ENCODE measurements at regions not wholly inside any gene's neighbourhood (a gene's known extent, or its start where the extent isn't known, plus 50 kb on each side); places are given as distances from the start of the nearest gene placed in this dataset.

- no peak for DNase-seq
Measured at GRCh38 chr5:120016717-120017382, 387.5 kb downstream of the FAM170A start.

GRCh38 chr5:120017513-120017912, 388.2 kb downstream of the FAM170A start:
- no peak for DNase-seq

GRCh38 chr5:120035181-120035580, 405.8 kb downstream of the FAM170A start:
- no peak for DNase-seq

- no peak for DNase-seq
Measured at GRCh38 chr5:120035815-120036577, 406.6 kb downstream of the FAM170A start.

- no peak for DNase-seq
Measured at GRCh38 chr5:120037451-120037850, 408.1 kb downstream of the FAM170A start.

GRCh38 chr5:120039111-120039510, 409.8 kb downstream of the FAM170A start:
- no peak for DNase-seq

GRCh38 chr5:120043431-120043830, 414.1 kb downstream of the FAM170A start:
- no peak for DNase-seq

GRCh38 chr5:120052916-120053828, 410.9 kb upstream of the PRR16 start:
- DNase-seq = no peak

GRCh38 chr5:120053841-120054240, 410.3 kb upstream of the PRR16 start:
- no peak for DNase-seq

- DNase-seq = no peak
Measured at GRCh38 chr5:120055858-120056257, 408.2 kb upstream of the PRR16 start.

GRCh38 chr5:120062515-120062917, 401.6 kb upstream of the PRR16 start:
- DNase-seq = no peak

- DNase-seq = no peak
Measured at GRCh38 chr5:120072068-120072761, 391.9 kb upstream of the PRR16 start.

GRCh38 chr5:120073722-120074121, 390.4 kb upstream of the PRR16 start:
- DNase-seq = no peak

GRCh38 chr5:120080781-120081180, 383.3 kb upstream of the PRR16 start:
- DNase-seq = no peak

- no peak for DNase-seq
Measured at GRCh38 chr5:120082316-120083068, 381.6 kb upstream of the PRR16 start.

- DNase-seq = no peak
Measured at GRCh38 chr5:120083851-120084542, 380.1 kb upstream of the PRR16 start.

- DNase-seq = no peak
Measured at GRCh38 chr5:120084543-120084870, 379.6 kb upstream of the PRR16 start.

GRCh38 chr5:120086081-120086480, 378.0 kb upstream of the PRR16 start:
- no peak for DNase-seq

- no peak for DNase-seq
Measured at GRCh38 chr5:120088412-120088811, 375.7 kb upstream of the PRR16 start.

GRCh38 chr5:120088836-120089235, 375.3 kb upstream of the PRR16 start:
- no peak for DNase-seq

- no peak for DNase-seq
Measured at GRCh38 chr5:120091376-120091948, 372.6 kb upstream of the PRR16 start.

Data from NCI-H1436 (cell line).